Left hindlimb (tissue), 1 donor: ENCODE measurements at regions not wholly inside any gene's neighbourhood (a gene's known extent, or its start where the extent isn't known, plus 50 kb on each side); places are given as distances from the start of the nearest gene placed in this dataset.

ENCODE experiments used
- DNase-seq: peaks from one replicate; pipeline ENCODE4 v3.0.0-alpha.2; 2018

- no peak for DNase-seq
Observed at GRCh38 chr4:140211161-140211560, 57.2 kb upstream of the MAML3 start.

- DNase-seq: no peak
Observed at GRCh38 chr4:140208921-140209320, 54.9 kb upstream of the MAML3 start.
